ENCODE measurements at regions not wholly inside any gene's neighbourhood (a gene's known extent, or its start where the extent isn't known, plus 50 kb on each side); places are given as distances from the start of the nearest gene placed in this dataset.

GRCh38 chr1:221594576-221594975 is 147.3 kb downstream of the DUSP10 start:
- TF ChIP-seq CTCF (IDR thresholded peaks at IDR 0.05; ENCODE audit: insufficient read depth, low read length) (no peak), REST (IDR thresholded peaks at IDR 0.05; ENCODE audit: insufficient replicate concordance, low read depth) (no peak)
